ENCODE measurements at regions not wholly inside any gene's neighbourhood (a gene's known extent, or its start where the extent isn't known, plus 50 kb on each side); places are given as distances from the start of the nearest gene placed in this dataset.

GRCh38 chr20:20897922-20898321 lies 185.5 kb upstream of the RALGAPA2 start:
- no peak overlapping the region for H3K4me3 ChIP-seq (ENCODE audit: low read depth in 1 of 2, low read length in 2 of 2)
- no peaks in the 10 kb centered on the region for H3K27me3 ChIP-seq (ENCODE audit: low read depth, low read length)
- no peaks in the 10 kb centered on the region for H3K9me3 ChIP-seq (ENCODE audit: control insufficient read depth in 1 of 2, low read length in 2 of 2)
- no peaks in the 10 kb centered on the region for H3K4me1 ChIP-seq (ENCODE audit: control insufficient read depth in 1 of 2, insufficient read depth in 2 of 2, low read length in 2 of 2)
- no peaks in the 10 kb centered on the region for H3K36me3 ChIP-seq (ENCODE audit: control insufficient read depth in 1 of 2, insufficient read depth in 2 of 2, low read length in 2 of 2)
- no peak overlapping the region for H3K27ac ChIP-seq (ENCODE audit: low read length)

GRCh38 chr20:20897145-20897544 lies 184.7 kb upstream of the RALGAPA2 start:
- Histone ChIP-seq H3K27ac (ENCODE audit: low read length) (no peak overlapping the region), H3K4me3 (ENCODE audit: low read depth in 1 of 2, low read length in 2 of 2) (no peak overlapping the region)

DNA sequence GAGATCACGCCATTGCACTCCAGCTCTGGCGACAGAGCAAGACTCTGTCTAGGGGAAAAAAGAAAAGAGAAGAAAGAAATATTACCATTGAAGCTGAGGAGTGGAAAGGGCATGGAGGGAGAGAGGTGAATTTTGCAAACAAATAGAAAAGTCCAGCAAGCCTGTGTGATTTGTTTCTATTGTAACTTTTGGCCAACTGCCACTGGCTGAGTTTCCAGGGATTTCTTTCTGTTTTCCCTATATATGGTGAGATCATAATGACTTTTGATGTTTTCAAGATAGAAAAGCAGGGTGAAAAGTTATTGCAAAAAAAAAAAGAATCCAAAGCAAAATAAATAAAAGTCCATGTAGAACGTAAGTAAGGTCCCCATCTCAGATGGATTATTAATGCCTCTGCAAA lies 184.2 kb upstream of the RALGAPA2 start:
- H3K36me3 ChIP-seq (ENCODE audit: control insufficient read depth in 1 of 2, insufficient read depth in 2 of 2, low read length in 2 of 2) = no peaks in the 10 kb centered on the region
- no peak overlapping the region for H3K4me3 ChIP-seq (ENCODE audit: low read depth in 1 of 2, low read length in 2 of 2)
- H3K27ac ChIP-seq (ENCODE audit: low read length) = no peak overlapping the region
- H3K4me1 ChIP-seq (ENCODE audit: control insufficient read depth in 1 of 2, insufficient read depth in 2 of 2, low read length in 2 of 2) = no peaks in the 10 kb centered on the region
- H3K27me3 ChIP-seq (ENCODE audit: low read depth, low read length) = no peaks in the 10 kb centered on the region
- H3K9me3 ChIP-seq (ENCODE audit: control insufficient read depth in 1 of 2, low read length in 2 of 2) = no peaks in the 10 kb centered on the region

More at GRCh38 chr20:20897145-20897544, 184.7 kb upstream of the RALGAPA2 start:
- Histone ChIP-seq H3K36me3 (ENCODE audit: control insufficient read depth in 1 of 2, insufficient read depth in 2 of 2, low read length in 2 of 2) (no peaks in the 10 kb centered on the region), H3K4me1 (ENCODE audit: control insufficient read depth in 1 of 2, insufficient read depth in 2 of 2, low read length in 2 of 2) (no peaks in the 10 kb centered on the region), H3K27me3 (ENCODE audit: low read depth, low read length) (no peaks in the 10 kb centered on the region), H3K9me3 (ENCODE audit: control insufficient read depth in 1 of 2, low read length in 2 of 2) (no peaks in the 10 kb centered on the region)

GRCh38 chr20:20895537-20895936 lies 183.1 kb upstream of the RALGAPA2 start:
- Histone ChIP-seq H3K27ac (ENCODE audit: low read length) (no peak overlapping the region), H3K4me3 (ENCODE audit: low read depth in 1 of 2, low read length in 2 of 2) (no peak overlapping the region), H3K9me3 (ENCODE audit: control insufficient read depth in 1 of 2, low read length in 2 of 2) (no peaks in the 10 kb centered on the region), H3K4me1 (ENCODE audit: control insufficient read depth in 1 of 2, insufficient read depth in 2 of 2, low read length in 2 of 2) (no peaks in the 10 kb centered on the region), H3K36me3 (ENCODE audit: control insufficient read depth in 1 of 2, insufficient read depth in 2 of 2, low read length in 2 of 2) (no peaks in the 10 kb centered on the region), H3K27me3 (ENCODE audit: low read depth, low read length) (no peaks in the 10 kb centered on the region)

GRCh38 chr20:20894753-20895152 lies 182.3 kb upstream of the RALGAPA2 start:
- Histone ChIP-seq H3K27me3 (ENCODE audit: low read depth, low read length) (no peaks in the 10 kb centered on the region), H3K27ac (ENCODE audit: low read length) (no peak overlapping the region), H3K4me1 (ENCODE audit: control insufficient read depth in 1 of 2, insufficient read depth in 2 of 2, low read length in 2 of 2) (no peaks in the 10 kb centered on the region), H3K4me3 (ENCODE audit: low read depth in 1 of 2, low read length in 2 of 2) (no peak overlapping the region), H3K36me3 (ENCODE audit: control insufficient read depth in 1 of 2, insufficient read depth in 2 of 2, low read length in 2 of 2) (no peaks in the 10 kb centered on the region), H3K9me3 (ENCODE audit: control insufficient read depth in 1 of 2, low read length in 2 of 2) (no peaks in the 10 kb centered on the region)

- Histone ChIP-seq H3K27me3 (ENCODE audit: low read depth, low read length) (no peaks in the 10 kb centered on the region), H3K4me3 (ENCODE audit: low read depth in 1 of 2, low read length in 2 of 2) (no peak overlapping the region), H3K9me3 (ENCODE audit: control insufficient read depth in 1 of 2, low read length in 2 of 2) (no peaks in the 10 kb centered on the region), H3K36me3 (ENCODE audit: control insufficient read depth in 1 of 2, insufficient read depth in 2 of 2, low read length in 2 of 2) (no peaks in the 10 kb centered on the region), H3K27ac (ENCODE audit: low read length) (no peak overlapping the region), H3K4me1 (ENCODE audit: control insufficient read depth in 1 of 2, insufficient read depth in 2 of 2, low read length in 2 of 2) (no peaks in the 10 kb centered on the region)
These were observed 181.8 kb upstream of the RALGAPA2 start for GRCh38 chr20:20894280-20894679.

DNA sequence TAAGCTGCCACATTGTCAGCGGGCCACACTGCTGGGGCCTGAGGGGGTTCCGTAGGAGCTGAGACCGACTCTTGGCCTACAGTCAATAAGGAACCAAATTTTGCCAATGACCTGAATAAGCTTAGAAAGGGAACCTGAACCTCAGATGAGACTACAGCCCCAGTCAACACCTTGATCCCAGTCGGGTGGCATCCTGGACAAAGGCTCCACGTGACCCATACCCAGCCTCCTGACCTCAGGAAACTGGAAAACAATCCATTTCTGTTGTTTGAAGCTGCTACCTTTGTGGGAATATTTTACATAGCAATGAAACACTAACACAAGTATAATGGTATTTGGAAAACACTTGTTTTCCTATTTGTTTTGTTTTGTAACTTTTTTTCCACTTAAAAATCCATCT lies 179.9 kb upstream of the RALGAPA2 start:
- Histone ChIP-seq H3K9me3 (ENCODE audit: control insufficient read depth in 1 of 2, low read length in 2 of 2) (no peaks in the 10 kb centered on the region), H3K27me3 (ENCODE audit: low read depth, low read length) (no peaks in the 10 kb centered on the region), H3K4me3 (ENCODE audit: low read depth in 1 of 2, low read length in 2 of 2) (no peak overlapping the region), H3K27ac (ENCODE audit: low read length) (no peak overlapping the region), H3K36me3 (ENCODE audit: control insufficient read depth in 1 of 2, insufficient read depth in 2 of 2, low read length in 2 of 2) (no peaks in the 10 kb centered on the region), H3K4me1 (ENCODE audit: control insufficient read depth in 1 of 2, insufficient read depth in 2 of 2, low read length in 2 of 2) (no peaks in the 10 kb centered on the region)

- Histone ChIP-seq H3K9me3 (ENCODE audit: control insufficient read depth in 1 of 2, low read length in 2 of 2) (no peaks in the 10 kb centered on the region), H3K27me3 (ENCODE audit: low read depth, low read length) (no peaks in the 10 kb centered on the region), H3K4me3 (ENCODE audit: low read depth in 1 of 2, low read length in 2 of 2) (no peak overlapping the region), H3K36me3 (ENCODE audit: control insufficient read depth in 1 of 2, insufficient read depth in 2 of 2, low read length in 2 of 2) (no peaks in the 10 kb centered on the region), H3K4me1 (ENCODE audit: control insufficient read depth in 1 of 2, insufficient read depth in 2 of 2, low read length in 2 of 2) (no peaks in the 10 kb centered on the region), H3K27ac (ENCODE audit: low read length) (no peak overlapping the region)
These were observed 178.3 kb upstream of the RALGAPA2 start for GRCh38 chr20:20890751-20891150.

DNA sequence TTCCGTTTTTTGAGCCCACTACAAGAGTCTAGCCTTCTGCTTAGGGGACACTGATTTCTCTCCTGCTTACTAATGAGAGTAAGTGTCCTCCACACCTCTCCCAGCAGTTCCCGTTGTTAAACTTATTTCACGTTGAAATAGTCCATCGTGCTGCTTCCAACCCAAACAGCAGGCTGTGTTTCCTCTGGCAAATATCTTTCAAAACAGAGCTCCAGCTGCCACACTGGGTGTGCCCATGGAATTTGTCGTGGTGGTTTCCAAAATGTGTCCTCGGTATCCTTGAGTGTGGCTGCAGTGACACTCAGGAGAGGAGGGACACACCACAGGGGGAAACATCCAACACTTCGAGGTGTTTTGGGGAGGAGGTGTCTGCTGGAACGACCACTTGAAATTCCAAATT lies 176.5 kb upstream of the RALGAPA2 start:
- Histone ChIP-seq H3K4me3 (ENCODE audit: low read depth in 1 of 2, low read length in 2 of 2) (no peak overlapping the region), H3K27ac (ENCODE audit: low read length) (no peak overlapping the region), H3K9me3 (ENCODE audit: control insufficient read depth in 1 of 2, low read length in 2 of 2) (no peaks in the 10 kb centered on the region), H3K36me3 (ENCODE audit: control insufficient read depth in 1 of 2, insufficient read depth in 2 of 2, low read length in 2 of 2) (no peaks in the 10 kb centered on the region), H3K4me1 (ENCODE audit: control insufficient read depth in 1 of 2, insufficient read depth in 2 of 2, low read length in 2 of 2) (no peaks in the 10 kb centered on the region), H3K27me3 (ENCODE audit: low read depth, low read length) (no peaks in the 10 kb centered on the region)

- H3K4me3 ChIP-seq (ENCODE audit: low read depth in 1 of 2, low read length in 2 of 2) = no peak overlapping the region
- no peaks in the 10 kb centered on the region for H3K9me3 ChIP-seq (ENCODE audit: control insufficient read depth in 1 of 2, low read length in 2 of 2)
- no peak overlapping the region for H3K27ac ChIP-seq (ENCODE audit: low read length)
- H3K36me3 ChIP-seq (ENCODE audit: control insufficient read depth in 1 of 2, insufficient read depth in 2 of 2, low read length in 2 of 2) = no peaks in the 10 kb centered on the region
- no peaks in the 10 kb centered on the region for H3K27me3 ChIP-seq (ENCODE audit: low read depth, low read length)
- no peaks in the 10 kb centered on the region for H3K4me1 ChIP-seq (ENCODE audit: control insufficient read depth in 1 of 2, insufficient read depth in 2 of 2, low read length in 2 of 2)
These were observed 175.8 kb upstream of the RALGAPA2 start for GRCh38 chr20:20888266-20888656.

DNA sequence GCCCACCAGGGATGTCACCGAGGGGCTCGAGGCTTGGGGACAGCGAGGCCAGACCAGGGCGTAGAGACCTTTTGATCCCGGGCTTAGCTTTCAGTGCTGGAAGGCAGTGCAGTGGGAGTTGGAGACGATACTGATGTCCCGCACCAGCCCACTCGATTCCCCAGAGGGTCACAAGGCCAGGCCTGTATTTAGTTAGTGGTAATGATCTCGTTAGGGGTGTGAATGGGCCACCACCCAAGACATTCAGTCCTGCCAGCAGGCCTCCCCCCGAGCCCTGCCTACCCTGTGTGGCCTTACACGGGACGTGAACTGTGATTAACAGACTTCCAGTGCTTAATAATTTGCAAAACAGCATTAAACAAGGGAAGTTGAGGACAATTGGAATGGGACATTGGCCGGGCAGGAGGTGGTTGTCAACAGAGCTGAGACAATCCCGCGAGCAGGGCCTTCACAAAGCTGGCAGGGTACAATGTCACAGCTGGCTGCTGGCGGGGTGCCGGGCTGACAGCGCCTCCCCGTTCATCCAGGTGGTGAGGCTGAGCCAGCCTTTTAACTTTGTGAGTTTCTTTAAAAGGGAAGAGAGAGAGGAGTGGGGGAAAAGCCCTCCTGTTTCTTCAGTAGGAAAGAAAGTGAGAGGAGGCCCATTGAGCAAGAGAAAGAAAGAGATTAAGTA lies 175.3 kb upstream of the RALGAPA2 start:
- Histone ChIP-seq H3K9me3 (ENCODE audit: control insufficient read depth in 1 of 2, low read length in 2 of 2) (no peaks in the 10 kb centered on the region), H3K27me3 (ENCODE audit: low read depth, low read length) (no peaks in the 10 kb centered on the region), H3K4me3 (ENCODE audit: low read depth in 1 of 2, low read length in 2 of 2) (no peak overlapping the region), H3K36me3 (ENCODE audit: control insufficient read depth in 1 of 2, insufficient read depth in 2 of 2, low read length in 2 of 2) (no peaks in the 10 kb centered on the region), H3K4me1 (ENCODE audit: control insufficient read depth in 1 of 2, insufficient read depth in 2 of 2, low read length in 2 of 2) (no peaks in the 10 kb centered on the region), H3K27ac (ENCODE audit: low read length) (no peak overlapping the region)

GRCh38 chr20:20881808-20882207 lies 169.4 kb upstream of the RALGAPA2 start:
- Histone ChIP-seq H3K4me1 (ENCODE audit: control insufficient read depth in 1 of 2, insufficient read depth in 2 of 2, low read length in 2 of 2) (no peaks in the 10 kb centered on the region), H3K36me3 (ENCODE audit: control insufficient read depth in 1 of 2, insufficient read depth in 2 of 2, low read length in 2 of 2) (no peaks in the 10 kb centered on the region), H3K27me3 (ENCODE audit: low read depth, low read length) (no peaks in the 10 kb centered on the region), H3K27ac (ENCODE audit: low read length) (no peak overlapping the region), H3K9me3 (ENCODE audit: control insufficient read depth in 1 of 2, low read length in 2 of 2) (no peaks in the 10 kb centered on the region), H3K4me3 (ENCODE audit: low read depth in 1 of 2, low read length in 2 of 2) (no peak overlapping the region)

Data from muscle layer of duodenum (tissue), 2 donors.